ENCODE measurements at regions not wholly inside any gene's neighbourhood (a gene's known extent, or its start where the extent isn't known, plus 50 kb on each side); places are given as distances from the start of the nearest gene placed in this dataset.

DNA sequence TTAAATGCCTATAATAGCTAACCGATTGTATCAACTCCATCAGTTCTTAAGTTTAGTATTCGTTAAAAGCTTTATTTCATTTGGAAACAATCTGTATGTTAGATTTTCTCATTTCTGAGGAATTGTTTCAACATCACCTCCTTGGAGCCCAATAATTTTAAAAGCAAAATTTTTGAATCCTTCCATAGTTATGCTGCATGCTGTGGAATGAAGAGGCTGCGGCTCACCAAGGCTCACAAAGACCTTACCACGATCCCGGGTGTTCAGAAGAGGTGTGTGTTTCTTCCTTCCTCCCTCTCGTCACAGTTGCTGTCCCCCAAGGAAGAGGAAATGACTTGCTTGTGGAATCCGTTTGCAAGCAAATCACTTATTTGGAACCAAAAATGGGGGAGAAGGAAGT is 143.8 kb downstream of the FGF1 start:
- H3K27ac ChIP-seq = no peak overlapping the region
- intact Hi-C loops (cut with DNase I) = loop anchor here (10.0 kb wide), 1 partner anchor 217 kb away; the partner anchor contains the start of gene SPRY4
- H3K36me3 ChIP-seq = no peaks in the 10 kb centered on the region
- H3K4me1 ChIP-seq (replicated peaks) = no peaks in the 10 kb centered on the region
- TF ChIP-seq, protein P1, sequence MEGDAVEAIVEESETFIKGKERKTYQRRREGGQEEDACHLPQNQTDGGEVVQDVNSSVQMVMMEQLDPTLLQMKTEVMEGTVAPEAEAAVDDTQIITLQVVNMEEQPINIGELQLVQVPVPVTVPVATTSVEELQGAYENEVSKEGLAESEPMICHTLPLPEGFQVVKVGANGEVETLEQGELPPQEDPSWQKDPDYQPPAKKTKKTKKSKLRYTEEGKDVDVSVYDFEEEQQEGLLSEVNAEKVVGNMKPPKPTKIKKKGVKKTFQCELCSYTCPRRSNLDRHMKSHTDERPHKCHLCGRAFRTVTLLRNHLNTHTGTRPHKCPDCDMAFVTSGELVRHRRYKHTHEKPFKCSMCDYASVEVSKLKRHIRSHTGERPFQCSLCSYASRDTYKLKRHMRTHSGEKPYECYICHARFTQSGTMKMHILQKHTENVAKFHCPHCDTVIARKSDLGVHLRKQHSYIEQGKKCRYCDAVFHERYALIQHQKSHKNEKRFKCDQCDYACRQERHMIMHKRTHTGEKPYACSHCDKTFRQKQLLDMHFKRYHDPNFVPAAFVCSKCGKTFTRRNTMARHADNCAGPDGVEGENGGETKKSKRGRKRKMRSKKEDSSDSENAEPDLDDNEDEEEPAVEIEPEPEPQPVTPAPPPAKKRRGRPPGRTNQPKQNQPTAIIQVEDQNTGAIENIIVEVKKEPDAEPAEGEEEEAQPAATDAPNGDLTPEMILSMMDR (IDR thresholded peaks at IDR 0.05) = no peak
- TF ChIP-seq POLR2A (IDR thresholded peaks at IDR 0.05) (no peak), POLR2AphosphoS5 (IDR thresholded peaks at IDR 0.05) (no peak)
- no peak overlapping the region for H3K4me3 ChIP-seq
- H3K9me3 ChIP-seq = no peaks in the 10 kb centered on the region
- WGBS = 81% methylated on average over 7 of the region's 7 CpGs
- DNase-seq (ENCODE audit: low spot score) = no peak
- H3K27me3 ChIP-seq (replicated peaks; ENCODE audit: insufficient read depth) = no peaks in the 10 kb centered on the region

- Histone ChIP-seq H3K4me3 (no peak overlapping the region), H3K9me3 (no peaks in the 10 kb centered on the region), H3K27ac (peak overlapping the region in 1 of 2 donors; percentile 26), H3K36me3 (no peaks in the 10 kb centered on the region), H3K4me1 (replicated peaks) (no peaks in the 10 kb centered on the region), H3K27me3 (replicated peaks; ENCODE audit: insufficient read depth) (no peaks in the 10 kb centered on the region)
- no peak for TF ChIP-seq POLR2A (IDR thresholded peaks at IDR 0.05)
- TF ChIP-seq POLR2AphosphoS5 (IDR thresholded peaks at IDR 0.05) = no peak
- TF ChIP-seq, protein P1 (IDR thresholded peaks at IDR 0.05) = no peak
- intact Hi-C loops (cut with DNase I) = loop anchor here (10.0 kb wide), 1 partner anchor 216 kb away; the partner anchor contains the start of gene SPRY4
- 70% methylated on average over 8 of the region's 8 CpGs for WGBS
- DNase-seq (ENCODE audit: low spot score) = no peak
These were observed 144.9 kb downstream of the FGF1 start for GRCh38 chr5:142540922-142541422.

- DNase-seq (ENCODE audit: low spot score) = no peak
- intact Hi-C loops (cut with DNase I) = no loop called here
- Histone ChIP-seq H3K27ac (no peak overlapping the region), H3K27me3 (replicated peaks; ENCODE audit: insufficient read depth) (no peaks in the 10 kb centered on the region), H3K4me1 (replicated peaks) (no peaks in the 10 kb centered on the region), H3K4me3 (no peak overlapping the region), H3K9me3 (no peaks in the 10 kb centered on the region), H3K36me3 (no peaks in the 10 kb centered on the region)
- no peak for TF ChIP-seq POLR2A (IDR thresholded peaks at IDR 0.05)
- TF ChIP-seq POLR2AphosphoS5 (IDR thresholded peaks at IDR 0.05) = no peak
- TF ChIP-seq, protein P1 (IDR thresholded peaks at IDR 0.05) = no peak
- WGBS = 44% methylated on average over 1 of the region's 1 CpG
These were observed 146.6 kb downstream of the FGF1 start for GRCh38 chr5:142539154-142539740.

DNA sequence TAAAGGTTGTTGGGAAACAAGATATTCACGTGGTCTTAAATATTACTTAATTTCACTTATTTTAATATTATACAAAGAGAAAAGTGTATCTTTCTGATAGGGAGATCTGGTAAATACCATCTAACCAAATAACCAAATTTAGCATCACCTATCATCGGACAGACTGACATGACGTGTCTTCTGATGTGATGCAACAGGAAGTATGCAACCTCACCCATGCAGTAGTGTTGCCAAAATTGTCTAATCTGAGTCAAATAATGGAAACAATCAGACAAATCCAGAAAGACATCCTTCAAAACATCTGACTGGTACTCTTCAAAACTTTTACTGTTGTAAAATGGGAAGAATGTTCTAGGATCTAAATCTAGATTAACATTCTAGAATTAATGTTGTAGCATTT is 148.0 kb downstream of the FGF1 start:
- 90% methylated on average over 3 of the region's 3 CpGs for WGBS
- intact Hi-C loops (cut with DNase I) = no loop called here
- no peak for DNase-seq (ENCODE audit: low spot score)
- Histone ChIP-seq H3K9me3 (no peaks in the 10 kb centered on the region), H3K27ac (no peak overlapping the region), H3K4me3 (no peak overlapping the region), H3K36me3 (no peaks in the 10 kb centered on the region), H3K27me3 (replicated peaks; ENCODE audit: insufficient read depth) (no peaks in the 10 kb centered on the region), H3K4me1 (replicated peaks) (no peaks in the 10 kb centered on the region)
- TF ChIP-seq POLR2AphosphoS5 (IDR thresholded peaks at IDR 0.05) (no peak), POLR2A (IDR thresholded peaks at IDR 0.05) (no peak)
- TF ChIP-seq, protein P1 (IDR thresholded peaks at IDR 0.05) = no peak

GRCh38 chr5:142532781-142533176 is 153.1 kb downstream of the FGF1 start:
- 92% methylated on average over 4 of the region's 4 CpGs for WGBS
- no peaks in the 10 kb centered on the region for H3K27me3 ChIP-seq (replicated peaks; ENCODE audit: insufficient read depth)
- no peaks in the 10 kb centered on the region for H3K4me1 ChIP-seq (replicated peaks)
- no peak for DNase-seq (ENCODE audit: low spot score)
- intact Hi-C loops (cut with DNase I) = no loop called here
- no peak overlapping the region for H3K27ac ChIP-seq
- no peaks in the 10 kb centered on the region for H3K9me3 ChIP-seq
- TF ChIP-seq, protein P1 (IDR thresholded peaks at IDR 0.05) = no peak
- no peak for TF ChIP-seq POLR2A (IDR thresholded peaks at IDR 0.05)
- no peak for TF ChIP-seq POLR2AphosphoS5 (IDR thresholded peaks at IDR 0.05)
- no peaks in the 10 kb centered on the region for H3K36me3 ChIP-seq
- no peak overlapping the region for H3K4me3 ChIP-seq
